HEK293 (cell line): ENCODE measurements at regions not wholly inside any gene's neighbourhood (a gene's known extent, or its start where the extent isn't known, plus 50 kb on each side); places are given as distances from the start of the nearest gene placed in this dataset.

ENCODE experiments used
- CTCF ChIA-PET: fragments of 350-600 bp; formaldehyde crosslinking; extraction: SDS; loops from one replicate; lab custom pipeline; 2021; ENCODE audit warnings: antibody characterized with exemption; lab: Yijun Ruan, JAX
- POLR2A ChIA-PET: fragments of 300-600 bp; formaldehyde crosslinking; extraction: SDS; loops from one replicate; lab custom pipeline; 2020; ENCODE audit warnings: antibody characterized with exemption, inconsistent platforms; lab: Yijun Ruan, JAX
- H3K27ac ChIP-seq: fragments of 200-500 bp; sonication (Bioruptor generic); 2 replicates; pipeline ENCODE4 v1.5.1; 2014; ENCODE audit warnings: low read depth, low read length, control low read depth, inconsistent platforms; ENCODE audit errors: extremely low read depth
- H3K36me3 ChIP-seq, 2 experiments: fragments of 200-500 bp in 1 of 2; sonication (Bioruptor generic) in 1 of 2; 1 replicate in 1 of 2; 2 replicates in 1 of 2; pipeline ENCODE4 v1.5.1; 2014 to 2017; ENCODE audit warnings: inconsistent platforms in 2 of 2, low read length in 2 of 2; ENCODE audit not compliant: control insufficient read depth in 2 of 2, insufficient read depth in 1 of 2
- H3K4me1 ChIP-seq: fragments of 200-500 bp; sonication (Bioruptor generic); 2 replicates; pipeline ENCODE4 v1.5.1; 2014; ENCODE audit warnings: mild to moderate bottlenecking, low read length, inconsistent platforms; ENCODE audit not compliant: control insufficient read depth, insufficient read depth
- H3K4me3 ChIP-seq: 2 replicates; pipeline ENCODE4 v1.5.1; 2011; ENCODE audit warnings: low read depth, mild to moderate bottlenecking, control low read depth, low read length, moderate library complexity
- H3K9me3 ChIP-seq: fragments of 200-500 bp; sonication (Bioruptor generic); 2 replicates; pipeline ENCODE4 v1.5.1; 2014; ENCODE audit warnings: low read depth, low read length, inconsistent platforms; ENCODE audit not compliant: control insufficient read depth, insufficient read depth
- IKZF3 ChIP-seq: fragments of 450-650 bp; IDR thresholded peaks from 2 replicates; pipeline ENCODE4 v1.5.0; 2018; ENCODE audit warnings: missing biosample characterization, mild to moderate bottlenecking, missing genetic modification characterization, moderate library complexity
- MEIS1 ChIP-seq: sonication (generic); formaldehyde crosslinking; IDR thresholded peaks from 2 replicates; pipeline ENCODE4 v1.8.1; 2022; ENCODE audit warnings: missing genetic modification reagents, mild to moderate bottlenecking, borderline replicate concordance
- YY1 ChIP-seq: fragments of 450-650 bp; formaldehyde crosslinking; IDR thresholded peaks from 2 replicates; pipeline ENCODE4 v1.5.1; 2018; ENCODE audit warnings: missing biosample characterization, missing genetic modification characterization
- ZBTB17 ChIP-seq: fragments of 450-650 bp; formaldehyde crosslinking; IDR thresholded peaks from 2 replicates; pipeline ENCODE4 v1.5.1; 2016; ENCODE audit warnings: missing biosample characterization, missing genetic modification characterization
- ZFHX2 ChIP-seq: fragments of 450-650 bp; formaldehyde crosslinking; conservative IDR thresholded peaks from 2 replicates; pipeline ENCODE4 v1.5.1; 2016; ENCODE audit warnings: missing biosample characterization, missing genetic modification characterization
- ZNF23 ChIP-seq: fragments of 450-650 bp; formaldehyde crosslinking; IDR thresholded peaks from 2 replicates; pipeline ENCODE4 v1.5.1; 2016; ENCODE audit warnings: missing biosample characterization, missing genetic modification characterization, borderline replicate concordance
- ZNF292 ChIP-seq: fragments of 450-650 bp; formaldehyde crosslinking; IDR thresholded peaks from 2 replicates; pipeline ENCODE4 v1.5.1; 2016; ENCODE audit warnings: low read depth, missing biosample characterization, missing genetic modification characterization, borderline replicate concordance
- ZNF341 ChIP-seq: fragments of 450-650 bp; formaldehyde crosslinking; IDR thresholded peaks from 2 replicates; pipeline ENCODE4; 2016; ENCODE audit warnings: low read depth, missing biosample characterization, missing genetic modification characterization
- ZNF473 ChIP-seq: fragments of 450-650 bp; formaldehyde crosslinking; IDR thresholded peaks from 2 replicates; pipeline ENCODE4 v1.5.1; 2017; ENCODE audit warnings: missing biosample characterization, missing genetic modification characterization
- ZNF555 ChIP-seq: fragments of 450-650 bp; formaldehyde crosslinking; conservative IDR thresholded peaks from 2 replicates; pipeline ENCODE4 v1.5.1; 2017; ENCODE audit warnings: missing biosample characterization, mild to moderate bottlenecking, missing genetic modification characterization, inconsistent platforms
- ZNF571 ChIP-seq: fragments of 450-650 bp; formaldehyde crosslinking; IDR thresholded peaks from 2 replicates; pipeline ENCODE4 v1.5.0; 2017; ENCODE audit warnings: missing biosample characterization, missing genetic modification characterization
- ZNF585B ChIP-seq: fragments of 450-650 bp; formaldehyde crosslinking; IDR thresholded peaks from 2 replicates; pipeline ENCODE4 v1.5.1; 2016; ENCODE audit warnings: missing biosample characterization, missing genetic modification characterization
- ZNF670 ChIP-seq: fragments of 450-650 bp; formaldehyde crosslinking; IDR thresholded peaks from 2 replicates; pipeline ENCODE4 v1.5.1; 2016; ENCODE audit warnings: missing biosample characterization, missing genetic modification characterization, low read depth
- ZNF677 ChIP-seq: fragments of 450-650 bp; IDR thresholded peaks from 2 replicates; pipeline ENCODE4 v1.5.0; 2018; ENCODE audit warnings: missing biosample characterization, mild to moderate bottlenecking, missing genetic modification characterization, moderate library complexity
- TF ChIP-seq, protein P1 (sequence below): fragments of 450-650 bp; formaldehyde crosslinking; IDR thresholded peaks from 2 replicates; pipeline ENCODE4 v1.5.1; 2017; ENCODE audit warnings: missing biosample characterization, missing genetic modification characterization
- TF ChIP-seq, protein P2 (sequence below): fragments of 450-650 bp; formaldehyde crosslinking; IDR thresholded peaks from 2 replicates; pipeline ENCODE4 v1.5.0; 2017; ENCODE audit warnings: missing biosample characterization, missing genetic modification characterization, borderline replicate concordance
- TF ChIP-seq, protein P3 (sequence below): fragments of 450-650 bp; formaldehyde crosslinking; IDR thresholded peaks from 2 replicates; pipeline ENCODE4 v1.5.1; 2016; ENCODE audit warnings: missing biosample characterization, missing genetic modification characterization
- TF ChIP-seq, protein P4 (sequence below): fragments of 450-650 bp; formaldehyde crosslinking; IDR thresholded peaks from 2 replicates; pipeline ENCODE4 v1.5.1; 2016; ENCODE audit warnings: missing biosample characterization, missing genetic modification characterization, low read depth
- TF ChIP-seq, protein P5 (sequence below): fragments of 450-650 bp; IDR thresholded peaks from 2 replicates; pipeline ENCODE4 v1.5.1; 2018; ENCODE audit warnings: missing biosample characterization, mild to moderate bottlenecking, missing genetic modification characterization

DNA sequence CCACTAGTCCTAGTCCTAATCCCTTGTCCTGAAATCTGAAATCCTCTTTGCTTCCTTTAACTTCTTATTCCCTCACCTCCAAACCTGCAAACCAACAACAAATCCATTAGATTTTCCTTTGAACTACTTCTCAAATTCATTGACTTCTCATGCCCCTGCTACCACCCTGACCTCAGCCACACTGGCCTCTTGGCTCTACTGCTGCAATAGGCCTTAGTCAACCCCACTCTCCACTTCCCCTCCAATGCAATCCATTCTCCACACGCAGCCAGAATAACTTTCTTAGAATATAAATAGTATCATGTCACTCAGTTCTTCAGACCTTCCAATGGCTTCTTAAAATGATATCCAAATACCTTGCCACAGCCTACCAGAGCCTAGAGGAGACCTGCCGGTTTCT is 131.1 kb upstream of the GADL1 start:
- Histone ChIP-seq H3K9me3 (no peaks in the 10 kb centered on the region), H3K4me1 (no peaks in the 10 kb centered on the region), H3K4me3 (no peak overlapping the region), H3K36me3 (no peaks in the 10 kb centered on the region), H3K27ac (no peak overlapping the region)
- POLR2A ChIA-PET: no interaction called here
- CTCF ChIA-PET: no interaction called here
- TF ChIP-seq ZNF341 (tag by site-specific recombination) (no peak), MEIS1 (no peak), ZNF677 (tag by site-specific recombination) (no peak)
- TF ChIP-seq, protein P1, sequence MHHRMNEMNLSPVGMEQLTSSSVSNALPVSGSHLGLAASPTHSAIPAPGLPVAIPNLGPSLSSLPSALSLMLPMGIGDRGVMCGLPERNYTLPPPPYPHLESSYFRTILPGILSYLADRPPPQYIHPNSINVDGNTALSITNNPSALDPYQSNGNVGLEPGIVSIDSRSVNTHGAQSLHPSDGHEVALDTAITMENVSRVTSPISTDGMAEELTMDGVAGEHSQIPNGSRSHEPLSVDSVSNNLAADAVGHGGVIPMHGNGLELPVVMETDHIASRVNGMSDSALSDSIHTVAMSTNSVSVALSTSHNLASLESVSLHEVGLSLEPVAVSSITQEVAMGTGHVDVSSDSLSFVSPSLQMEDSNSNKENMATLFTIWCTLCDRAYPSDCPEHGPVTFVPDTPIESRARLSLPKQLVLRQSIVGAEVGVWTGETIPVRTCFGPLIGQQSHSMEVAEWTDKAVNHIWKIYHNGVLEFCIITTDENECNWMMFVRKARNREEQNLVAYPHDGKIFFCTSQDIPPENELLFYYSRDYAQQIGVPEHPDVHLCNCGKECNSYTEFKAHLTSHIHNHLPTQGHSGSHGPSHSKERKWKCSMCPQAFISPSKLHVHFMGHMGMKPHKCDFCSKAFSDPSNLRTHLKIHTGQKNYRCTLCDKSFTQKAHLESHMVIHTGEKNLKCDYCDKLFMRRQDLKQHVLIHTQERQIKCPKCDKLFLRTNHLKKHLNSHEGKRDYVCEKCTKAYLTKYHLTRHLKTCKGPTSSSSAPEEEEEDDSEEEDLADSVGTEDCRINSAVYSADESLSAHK (tag by site-specific recombination): no peak

DNA sequence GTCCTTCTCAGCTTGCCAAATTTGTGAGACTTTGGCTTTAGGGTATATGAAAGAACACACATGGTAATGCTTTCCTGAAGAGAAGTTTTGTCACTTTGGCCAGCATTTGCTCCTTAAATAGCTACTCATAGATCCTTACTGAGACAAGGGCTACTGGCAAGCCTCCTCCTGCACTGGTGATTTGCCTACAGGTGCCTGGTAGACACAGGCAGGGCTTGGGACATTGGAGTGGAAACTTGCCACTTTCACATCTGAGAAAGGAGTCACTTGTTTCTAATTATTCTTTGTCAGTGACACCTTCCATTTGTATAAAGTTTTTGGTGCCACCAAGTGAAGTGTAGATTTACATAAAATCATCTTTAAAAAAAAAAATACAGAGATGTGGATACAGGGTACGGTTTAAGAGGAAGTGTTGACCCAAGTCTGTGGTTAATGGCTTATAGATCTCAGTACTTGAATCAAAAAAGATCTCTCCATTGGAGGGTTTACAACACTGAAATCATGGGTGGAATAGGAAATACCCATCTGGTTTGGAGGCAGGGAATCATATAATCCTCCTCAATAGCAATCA is 132.8 kb upstream of the GADL1 start:
- Histone ChIP-seq H3K9me3 (no peaks in the 10 kb centered on the region), H3K4me3 (no peak overlapping the region), H3K4me1 (no peaks in the 10 kb centered on the region), H3K27ac (no peak overlapping the region)
- POLR2A ChIA-PET: no interaction called here
- TF ChIP-seq ZNF473: no peak
- TF ChIP-seq ZNF23: no peak
- no peak for TF ChIP-seq ZNF555
- TF ChIP-seq ZNF670 (tag by site-specific recombination): no peak
- TF ChIP-seq ZNF585B (tag by site-specific recombination): no peak
- TF ChIP-seq ZNF292: no peak
- TF ChIP-seq IKZF3 (tag by site-specific recombination): no peak
- TF ChIP-seq, protein P2, sequence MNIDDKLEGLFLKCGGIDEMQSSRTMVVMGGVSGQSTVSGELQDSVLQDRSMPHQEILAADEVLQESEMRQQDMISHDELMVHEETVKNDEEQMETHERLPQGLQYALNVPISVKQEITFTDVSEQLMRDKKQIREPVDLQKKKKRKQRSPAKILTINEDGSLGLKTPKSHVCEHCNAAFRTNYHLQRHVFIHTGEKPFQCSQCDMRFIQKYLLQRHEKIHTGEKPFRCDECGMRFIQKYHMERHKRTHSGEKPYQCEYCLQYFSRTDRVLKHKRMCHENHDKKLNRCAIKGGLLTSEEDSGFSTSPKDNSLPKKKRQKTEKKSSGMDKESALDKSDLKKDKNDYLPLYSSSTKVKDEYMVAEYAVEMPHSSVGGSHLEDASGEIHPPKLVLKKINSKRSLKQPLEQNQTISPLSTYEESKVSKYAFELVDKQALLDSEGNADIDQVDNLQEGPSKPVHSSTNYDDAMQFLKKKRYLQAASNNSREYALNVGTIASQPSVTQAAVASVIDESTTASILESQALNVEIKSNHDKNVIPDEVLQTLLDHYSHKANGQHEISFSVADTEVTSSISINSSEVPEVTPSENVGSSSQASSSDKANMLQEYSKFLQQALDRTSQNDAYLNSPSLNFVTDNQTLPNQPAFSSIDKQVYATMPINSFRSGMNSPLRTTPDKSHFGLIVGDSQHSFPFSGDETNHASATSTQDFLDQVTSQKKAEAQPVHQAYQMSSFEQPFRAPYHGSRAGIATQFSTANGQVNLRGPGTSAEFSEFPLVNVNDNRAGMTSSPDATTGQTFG (tag by site-specific recombination): no peak
- TF ChIP-seq ZFHX2: no peak
- TF ChIP-seq, protein P3, sequence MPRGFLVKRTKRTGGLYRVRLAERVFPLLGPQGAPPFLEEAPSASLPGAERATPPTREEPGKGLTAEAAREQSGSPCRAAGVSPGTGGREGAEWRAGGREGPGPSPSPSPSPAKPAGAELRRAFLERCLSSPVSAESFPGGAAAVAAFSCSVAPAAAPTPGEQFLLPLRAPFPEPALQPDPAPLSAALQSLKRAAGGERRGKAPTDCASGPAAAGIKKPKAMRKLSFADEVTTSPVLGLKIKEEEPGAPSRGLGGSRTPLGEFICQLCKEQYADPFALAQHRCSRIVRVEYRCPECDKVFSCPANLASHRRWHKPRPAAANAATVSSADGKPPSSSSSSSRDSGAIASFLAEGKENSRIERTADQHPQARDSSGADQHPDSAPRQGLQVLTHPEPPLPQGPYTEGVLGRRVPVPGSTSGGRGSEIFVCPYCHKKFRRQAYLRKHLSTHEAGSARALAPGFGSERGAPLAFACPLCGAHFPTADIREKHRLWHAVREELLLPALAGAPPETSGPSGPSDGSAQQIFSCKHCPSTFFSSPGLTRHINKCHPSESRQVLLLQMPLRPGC (tag by site-specific recombination): no peak
- TF ChIP-seq ZNF677 (tag by site-specific recombination): no peak
- TF ChIP-seq ZNF571 (tag by site-specific recombination): no peak
- no peak for TF ChIP-seq ZBTB17
- TF ChIP-seq, protein P4, sequence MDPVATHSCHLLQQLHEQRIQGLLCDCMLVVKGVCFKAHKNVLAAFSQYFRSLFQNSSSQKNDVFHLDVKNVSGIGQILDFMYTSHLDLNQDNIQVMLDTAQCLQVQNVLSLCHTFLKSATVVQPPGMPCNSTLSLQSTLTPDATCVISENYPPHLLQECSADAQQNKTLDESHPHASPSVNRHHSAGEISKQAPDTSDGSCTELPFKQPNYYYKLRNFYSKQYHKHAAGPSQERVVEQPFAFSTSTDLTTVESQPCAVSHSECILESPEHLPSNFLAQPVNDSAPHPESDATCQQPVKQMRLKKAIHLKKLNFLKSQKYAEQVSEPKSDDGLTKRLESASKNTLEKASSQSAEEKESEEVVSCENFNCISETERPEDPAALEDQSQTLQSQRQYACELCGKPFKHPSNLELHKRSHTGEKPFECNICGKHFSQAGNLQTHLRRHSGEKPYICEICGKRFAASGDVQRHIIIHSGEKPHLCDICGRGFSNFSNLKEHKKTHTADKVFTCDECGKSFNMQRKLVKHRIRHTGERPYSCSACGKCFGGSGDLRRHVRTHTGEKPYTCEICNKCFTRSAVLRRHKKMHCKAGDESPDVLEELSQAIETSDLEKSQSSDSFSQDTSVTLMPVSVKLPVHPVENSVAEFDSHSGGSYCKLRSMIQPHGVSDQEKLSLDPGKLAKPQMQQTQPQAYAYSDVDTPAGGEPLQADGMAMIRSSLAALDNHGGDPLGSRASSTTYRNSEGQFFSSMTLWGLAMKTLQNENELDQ (tag by site-specific recombination): no peak
- TF ChIP-seq, protein P5, sequence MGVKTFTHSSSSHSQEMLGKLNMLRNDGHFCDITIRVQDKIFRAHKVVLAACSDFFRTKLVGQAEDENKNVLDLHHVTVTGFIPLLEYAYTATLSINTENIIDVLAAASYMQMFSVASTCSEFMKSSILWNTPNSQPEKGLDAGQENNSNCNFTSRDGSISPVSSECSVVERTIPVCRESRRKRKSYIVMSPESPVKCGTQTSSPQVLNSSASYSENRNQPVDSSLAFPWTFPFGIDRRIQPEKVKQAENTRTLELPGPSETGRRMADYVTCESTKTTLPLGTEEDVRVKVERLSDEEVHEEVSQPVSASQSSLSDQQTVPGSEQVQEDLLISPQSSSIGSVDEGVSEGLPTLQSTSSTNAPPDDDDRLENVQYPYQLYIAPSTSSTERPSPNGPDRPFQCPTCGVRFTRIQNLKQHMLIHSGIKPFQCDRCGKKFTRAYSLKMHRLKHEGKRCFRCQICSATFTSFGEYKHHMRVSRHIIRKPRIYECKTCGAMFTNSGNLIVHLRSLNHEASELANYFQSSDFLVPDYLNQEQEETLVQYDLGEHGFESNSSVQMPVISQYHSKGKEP (tag by site-specific recombination): no peak
- no peak for TF ChIP-seq YY1 (tag by site-specific recombination)
- TF ChIP-seq, all 188 proteins: peak for 0
- CTCF ChIA-PET: no interaction called here
- no peaks in the 10 kb centered on the region for H3K36me3 ChIP-seq
